K562 (cell line): ENCODE measurements at regions not wholly inside any gene's neighbourhood (a gene's known extent, or its start where the extent isn't known, plus 50 kb on each side); places are given as distances from the start of the nearest gene placed in this dataset.

Experiments
- ATAC-seq: fragments of 200-7000 bp; cut with Tn5 transposase; 3 replicates; pipeline ENCODE4 v1.9.1; 2020; ENCODE audit warnings: moderate library complexity
- BruUV-seq: library from RNA; stranded (reverse); fragments of 400-500 nt; replicated peaks from 2 replicates; lab custom pipeline; 2021; lab: Mats Ljungman, UMichigan
- CTCF ChIA-PET: fragments of 300-600 bp; formaldehyde crosslinking; extraction: SDS; loops from one replicate; lab custom pipeline; 2021; ENCODE audit warnings: low intra/inter-chr PET ratio; lab: Yijun Ruan, JAX
- POLR2A ChIA-PET: fragments of 300-600, 350-650 bp; sonication (Branson Sonifier 250); formaldehyde crosslinking; extraction: SDS; loops from one replicate; lab custom pipeline; 2021; ENCODE audit warnings: antibody characterized with exemption, inconsistent platforms; lab: Yijun Ruan, JAX
- DNase-seq, 4 experiments: peaks; one replicate each; pipeline versions ENCODE4 v3.0.0 to v3.0.0-alpha.2; 2011 to 2018; ENCODE audit warnings: low spot score in 3 of 4, mixed read lengths in 3 of 4; ENCODE audit errors: extremely low read depth in 1 of 4
- FAIRE-seq: peaks from 2 replicates; lab custom pipeline; 2011; peaks lifted over from hg19 to GRCh38; lab: Jason Lieb, UNC
- H2AFZ ChIP-seq: 2 replicates; pipeline ENCODE4 v1.6.0; 2011; ENCODE audit warnings: low read depth, low read length, control low read depth, inconsistent platforms
- H3K27ac ChIP-seq: fragments of 200-600 bp; 3 replicates; pipeline ENCODE4 v1.8.0; 2011; ENCODE audit warnings: low read depth, mild to moderate bottlenecking, control low read depth, inconsistent platforms, low read length, moderate library complexity, mixed read lengths; ENCODE audit errors: extremely low read depth
- H3K27me3 ChIP-seq, 2 experiments: fragments of 300-600 bp in 1 of 2; 2 replicates in 1 of 2; 3 replicates in 1 of 2; pipeline versions ENCODE4 v1.6.0 to v1.8.0; 2011; ENCODE audit warnings: inconsistent platforms in 2 of 2, low read length in 2 of 2, mild to moderate bottlenecking in 1 of 2, mixed read lengths in 1 of 2, moderate library complexity in 1 of 2; ENCODE audit not compliant: control insufficient read depth in 2 of 2, insufficient read depth in 2 of 2
- H3K36me3 ChIP-seq: fragments of 300-600 bp; 3 replicates; pipeline ENCODE4 v1.8.0; 2011; ENCODE audit warnings: mild to moderate bottlenecking, low read length, inconsistent platforms; ENCODE audit not compliant: control insufficient read depth, insufficient read depth
- H3K4me1 ChIP-seq, 2 experiments: fragments of 200-600 bp in 1 of 2; replicated peaks in 1 of 2; 2 replicates in 1 of 2; 3 replicates in 1 of 2; pipeline versions ENCODE4 v1.5.1 to v1.8.0; 2011; ENCODE audit warnings: inconsistent platforms in 2 of 2, low read length in 2 of 2, mild to moderate bottlenecking in 1 of 2, mixed read lengths in 1 of 2, moderate library complexity in 1 of 2; ENCODE audit not compliant: control insufficient read depth in 2 of 2, insufficient read depth in 2 of 2
- H3K4me2 ChIP-seq: 2 replicates; pipeline ENCODE4 v1.6.1; 2011; ENCODE audit warnings: low read length, control low read depth, inconsistent platforms, mixed read lengths; ENCODE audit not compliant: insufficient read depth
- H3K4me3 ChIP-seq: fragments of 200-600 bp; sonication (generic), shearing (Covaris generic); 2 replicates; pipeline ENCODE4 v1.5.1; 2016; ENCODE audit warnings: control low read depth, inconsistent platforms
- H3K79me2 ChIP-seq: fragments of 200-600 bp; 3 replicates; pipeline ENCODE4 v1.8.0; 2011; ENCODE audit warnings: low read length, inconsistent platforms; ENCODE audit not compliant: control insufficient read depth, insufficient read depth
- H3K9ac ChIP-seq, 2 experiments: 2 replicates each; pipeline versions ENCODE4 v1.6.0 to v1.6.1; 2011; ENCODE audit warnings: low read depth in 2 of 2, low read length in 2 of 2, control low read depth in 1 of 2, inconsistent platforms in 1 of 2, mild to moderate bottlenecking in 1 of 2, mixed read lengths in 1 of 2; ENCODE audit not compliant: insufficient read depth in 1 of 2
- H3K9me1 ChIP-seq: one replicate; pipeline ENCODE4 v1.6.0; 2011; ENCODE audit warnings: inconsistent platforms, mild to moderate bottlenecking, low read length, moderate library complexity; ENCODE audit not compliant: control insufficient read depth, insufficient read depth
- H3K9me3 ChIP-seq: replicated peaks from 2 replicates; pipeline ENCODE4 v1.5.1; 2011; ENCODE audit warnings: low read depth, low read length, inconsistent platforms; ENCODE audit not compliant: control insufficient read depth, insufficient read depth
- H4K20me1 ChIP-seq: replicated peaks from 2 replicates; pipeline ENCODE4 v1.6.1; 2011; ENCODE audit warnings: low read length, inconsistent platforms, mixed read lengths; ENCODE audit not compliant: control insufficient read depth, insufficient read depth
- AFF1 ChIP-seq, 2 experiments: fragments of 450-650 bp; IDR thresholded peaks; 2 replicates each; pipeline ENCODE4 v1.6.1; 2018; ENCODE audit warnings: mild to moderate bottlenecking in 2 of 2, low read depth in 1 of 2; ENCODE audit not compliant: partially characterized antibody in 2 of 2
- CBX1 ChIP-seq: sonication (generic); IDR thresholded peaks from 2 replicates; pipeline ENCODE4 v1.6.1; 2016; ENCODE audit warnings: antibody characterized with exemption, low read depth, mild to moderate bottlenecking
- MNT ChIP-seq, 2 experiments: fragments of 450-650 bp; conservative IDR thresholded peaks; 2 replicates each; pipeline ENCODE4 v1.6.1; 2017; ENCODE audit warnings: mild to moderate bottlenecking in 2 of 2, moderate library complexity in 2 of 2
- NCOA1 ChIP-seq: fragments of 450-650 bp; IDR thresholded peaks from 2 replicates; pipeline ENCODE4 v1.6.1; 2016; ENCODE audit warnings: low read depth
- NCOR1 ChIP-seq: fragments of 450-650 bp; IDR thresholded peaks from 2 replicates; pipeline ENCODE4 v1.6.1; 2016; ENCODE audit warnings: mild to moderate bottlenecking, moderate library complexity
- SMARCA4 ChIP-seq: fragments of 450-650 bp; IDR thresholded peaks from 2 replicates; pipeline ENCODE4 v1.6.1; 2016
- ZFP1 ChIP-seq: fragments of 450-650 bp; formaldehyde crosslinking; IDR thresholded peaks from 2 replicates; pipeline ENCODE4 v1.4.0; 2020; ENCODE audit warnings: mild to moderate bottlenecking, mixed read lengths
- ZSCAN29 ChIP-seq: fragments of 450-650 bp; IDR thresholded peaks from 2 replicates; pipeline ENCODE4 v1.6.1; 2017
- WGBS: fragments of 100-300 bp; shearing (Covaris generic); methylation state at CpG from one replicate; pipeline ENCODE4 v1.1.6; 2016; ENCODE audit warnings: low coverage, mixed read lengths; ENCODE audit not compliant: insufficient coverage; ENCODE audit errors: missing lambda C conversion rate; 5-methylcytosine and 5-hydroxymethylcytosine counted together
- in situ Hi-C: fragments of 300-500 bp; cut with MboI; formaldehyde crosslinking; loops from 4 replicates; pipeline ENCODE4 v1.15.0; 2018; ENCODE audit warnings: inconsistent platforms, mixed read lengths
- intact Hi-C: fragments of 100-400 bp; cut with micrococcal nuclease; formaldehyde crosslinking; loops from 2 replicates; pipeline ENCODE4 v1.14.2; 2022
- TF ChIP-seq, protein P1 (sequence below): sonication (generic); formaldehyde crosslinking; IDR thresholded peaks from 2 replicates; pipeline ENCODE4 v1.8.1; 2023; ENCODE audit warnings: mild to moderate bottlenecking, missing genetic modification reagents

- Histone ChIP-seq H3K4me2 (no peak overlapping the region), H3K79me2 (no peaks in the 10 kb centered on the region), H3K9me1 (no peaks in the 10 kb centered on the region), H3K9me3 (no peaks in the 10 kb centered on the region), H3K9ac (no peak overlapping the region), H3K4me3 (no peak overlapping the region), H3K27me3 (no peaks in the 10 kb centered on the region), H3K27ac (no peak overlapping the region), H4K20me1 (no peaks in the 10 kb centered on the region), H3K36me3 (no peaks in the 10 kb centered on the region), H2AFZ (no peak overlapping the region), H3K4me1 (no peaks in the 10 kb centered on the region)
- no peak for ATAC-seq
- POLR2A ChIA-PET = interaction anchor here (0.7 kb wide), 1 partner anchor 43 kb away, joined by 3 read pairs; no protein-coding TSS in a partner anchor
- TF ChIP-seq ZFP1 (CRISPR knock-in tag) = no peak
- CTCF ChIA-PET = no interaction called here
- no peak for DNase-seq
- in situ Hi-C loops = no loop called here
- intact Hi-C loops = no loop called here
- WGBS = 0% methylated on average over 2 of the region's 2 CpGs
- FAIRE-seq = no peak
- BruUV-seq = no TSS peak
Observed at GRCh38 chr12:73863546-73863945, 674.1 kb upstream of the ATXN7L3B start.

DNA sequence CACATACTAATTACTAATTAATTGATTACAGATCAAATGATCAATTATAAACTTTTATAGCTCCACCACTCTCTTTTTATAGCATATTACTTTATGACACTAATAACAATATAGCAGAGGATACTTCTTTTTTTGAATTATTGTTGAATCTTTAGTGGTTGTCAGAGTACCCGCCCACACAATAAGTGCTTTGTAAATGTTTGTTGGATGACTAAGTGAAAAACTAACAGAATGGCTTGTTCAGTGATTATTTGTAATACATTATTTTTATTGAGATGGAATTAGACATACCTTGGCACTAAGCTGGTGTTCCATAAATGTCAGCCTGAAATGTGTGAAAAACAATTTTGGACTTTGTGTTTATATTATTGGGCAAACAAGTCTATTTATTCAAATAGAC is 670.5 kb upstream of the ATXN7L3B start:
- ChIA-PET POLR2A (no interaction called here), CTCF (no interaction called here)
- Histone ChIP-seq H3K4me3 (no peak overlapping the region), H4K20me1 (no peaks in the 10 kb centered on the region), H3K9ac (no peak overlapping the region), H3K36me3 (no peaks in the 10 kb centered on the region), H3K9me3 (no peaks in the 10 kb centered on the region), H3K27me3 (no peaks in the 10 kb centered on the region), H3K4me1 (no peaks in the 10 kb centered on the region), H3K9me1 (no peaks in the 10 kb centered on the region), H2AFZ (no peak overlapping the region), H3K79me2 (no peaks in the 10 kb centered on the region), H3K27ac (no peak overlapping the region), H3K4me2 (no peak overlapping the region)
- BruUV-seq = no TSS peak
- DNase-seq (no peak), FAIRE-seq (no peak), ATAC-seq (no peak)
- WGBS = 4% methylated on average over 1 of the region's 1 CpG
- intact Hi-C loops (no loop called here), in situ Hi-C loops (no loop called here)
- no peak for TF ChIP-seq NCOA1
- no peak for TF ChIP-seq CBX1
- TF ChIP-seq MNT (conservative IDR thresholded peaks at IDR 0.05) = no peak
- no peak for TF ChIP-seq AFF1 (IDR thresholded peaks at IDR 0.05; ENCODE audit: low read depth in 1 of 2, partially characterized antibody in 2 of 2)
- no peak for TF ChIP-seq NCOR1
- no peak for TF ChIP-seq SMARCA4
- TF ChIP-seq, protein P1, sequence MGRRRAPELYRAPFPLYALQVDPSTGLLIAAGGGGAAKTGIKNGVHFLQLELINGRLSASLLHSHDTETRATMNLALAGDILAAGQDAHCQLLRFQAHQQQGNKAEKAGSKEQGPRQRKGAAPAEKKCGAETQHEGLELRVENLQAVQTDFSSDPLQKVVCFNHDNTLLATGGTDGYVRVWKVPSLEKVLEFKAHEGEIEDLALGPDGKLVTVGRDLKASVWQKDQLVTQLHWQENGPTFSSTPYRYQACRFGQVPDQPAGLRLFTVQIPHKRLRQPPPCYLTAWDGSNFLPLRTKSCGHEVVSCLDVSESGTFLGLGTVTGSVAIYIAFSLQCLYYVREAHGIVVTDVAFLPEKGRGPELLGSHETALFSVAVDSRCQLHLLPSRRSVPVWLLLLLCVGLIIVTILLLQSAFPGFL (CRISPR knock-in tag) = no peak
- no peak for TF ChIP-seq ZSCAN29
